T-helper 1 cell treated with Interleukin-12 subunit alpha and Interleukin-12 subunit beta and Interleukin-4 antibody, amounts not matched to agents 30 ng/mL and 1 ng/mL, for 36 hours (primary cell): ENCODE measurements at regions not wholly inside any gene's neighbourhood (a gene's known extent, or its start where the extent isn't known, plus 50 kb on each side); places are given as distances from the start of the nearest gene placed in this dataset.
"Not testable (repeated sequence)": the region's sequence is repeated elsewhere in the genome, so short reads cannot be mapped to it uniquely, and the experiment has no call there.

Experiments used
- intact Hi-C: fragments of 100-400 bp; cut with micrococcal nuclease; formaldehyde crosslinking; loops from one replicate; pipeline ENCODE4 v1.15.1; 2024

- intact Hi-C loops: no loop called here
Observed at GRCh38 chrX:8027827-8028226, 100.6 kb upstream of the PNPLA4 start.

- intact Hi-C loops: no loop called here
Observed at GRCh38 chrX:8025705-8026104, 98.5 kb upstream of the PNPLA4 start.

GRCh38 chrX:8018934-8019333, 91.7 kb upstream of the PNPLA4 start:
- intact Hi-C loops: no loop called here

GRCh38 chrX:8010105-8010504, 82.9 kb upstream of the PNPLA4 start:
- intact Hi-C loops: no loop called here

GRCh38 chrX:8005678-8006347, 78.6 kb upstream of the PNPLA4 start:
- intact Hi-C loops: no loop called here

- intact Hi-C loops: no loop called here
Observed at GRCh38 chrX:8003147-8003883, 76.1 kb upstream of the PNPLA4 start.

- intact Hi-C loops: loop anchor here (1.0 to 5.0 kb wide), 2 partner anchors 822 to 1625 kb away; no protein-coding TSS in a partner anchor
Observed at GRCh38 chrX:7996851-7997250, 69.6 kb upstream of the PNPLA4 start.

GRCh38 chrX:7996414-7996813, 69.2 kb upstream of the PNPLA4 start:
- intact Hi-C loops: loop anchor here (1.0 to 5.0 kb wide), 2 partner anchors 823 to 1626 kb away; no protein-coding TSS in a partner anchor

- intact Hi-C loops: no loop called here
Observed at GRCh38 chrX:7993873-7994272, 66.7 kb upstream of the PNPLA4 start.

- intact Hi-C loops: not testable (repeated sequence)
Observed at GRCh38 chrX:7988013-7988759, 61.0 kb upstream of the PNPLA4 start.

GRCh38 chrX:7987160-7988012, 60.2 kb upstream of the PNPLA4 start:
- intact Hi-C loops: no loop called here

GRCh38 chrX:7986738-7987137, 59.5 kb upstream of the PNPLA4 start:
- intact Hi-C loops: not testable (repeated sequence)

GRCh38 chrX:7985568-7985967, 58.4 kb upstream of the PNPLA4 start:
- intact Hi-C loops: no loop called here

- intact Hi-C loops: no loop called here
Observed at GRCh38 chrX:7983581-7983980, 56.4 kb upstream of the PNPLA4 start.
